PFSK-1 (cell line): ENCODE measurements at regions not wholly inside any gene's neighbourhood (a gene's known extent, or its start where the extent isn't known, plus 50 kb on each side); places are given as distances from the start of the nearest gene placed in this dataset.

Experiments used
- FOXP2 ChIP-seq: optimal IDR thresholded peaks from 2 replicates; pipeline ENCODE3; 2011; ENCODE audit warnings: borderline replicate concordance, control low read depth, inconsistent platforms; ENCODE audit not compliant: insufficient read depth; ENCODE audit errors: extremely low read length, extremely low read depth
- POLR2AphosphoS5 ChIP-seq: IDR thresholded peaks from 2 replicates; pipeline ENCODE4 v1.6.1; 2012; ENCODE audit warnings: low read depth, mild to moderate bottlenecking, control low read depth, low read length, moderate library complexity
- SIN3A ChIP-seq: IDR thresholded peaks from 2 replicates; pipeline ENCODE4 v1.6.1; 2012; ENCODE audit warnings: mild to moderate bottlenecking, low read length, moderate library complexity, borderline replicate concordance; ENCODE audit not compliant: insufficient read depth
- TAF1 ChIP-seq: IDR thresholded peaks from 2 replicates; pipeline ENCODE4 v1.6.1; 2012; ENCODE audit warnings: low read length, control low read depth, borderline replicate concordance; ENCODE audit not compliant: insufficient read depth
- TF ChIP-seq, protein P1 (sequence below), 2 experiments: IDR thresholded peaks; 2 replicates each; pipeline versions ENCODE4 v1.6.1 to v1.8.0; 2011 to 2012; ENCODE audit warnings: low read depth in 2 of 2, low read length in 2 of 2, control low read depth in 1 of 2, inconsistent platforms in 1 of 2, mild to moderate bottlenecking in 1 of 2, moderate library complexity in 1 of 2; ENCODE audit not compliant: insufficient read depth in 1 of 2

DNA sequence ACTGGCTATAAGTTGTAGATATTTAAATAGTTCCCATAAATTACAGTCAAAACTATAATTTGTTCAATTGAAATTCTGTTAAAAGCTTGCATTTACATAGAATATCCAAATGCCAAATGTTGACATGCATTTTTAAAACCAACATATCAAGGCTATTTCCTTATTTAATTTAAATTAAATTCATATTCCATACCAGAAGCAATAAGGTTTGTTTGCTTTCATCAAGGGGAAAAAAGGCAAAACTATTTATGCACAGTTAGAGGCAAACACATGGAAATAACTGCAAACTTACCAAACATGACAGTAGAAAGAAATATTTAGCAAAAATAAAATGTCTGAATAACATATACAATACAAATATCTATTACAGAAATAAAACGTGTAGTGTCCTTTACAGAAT is 1581.2 kb upstream of the TENM4 start:
- no peak for TF ChIP-seq TAF1
- TF ChIP-seq, protein P1, sequence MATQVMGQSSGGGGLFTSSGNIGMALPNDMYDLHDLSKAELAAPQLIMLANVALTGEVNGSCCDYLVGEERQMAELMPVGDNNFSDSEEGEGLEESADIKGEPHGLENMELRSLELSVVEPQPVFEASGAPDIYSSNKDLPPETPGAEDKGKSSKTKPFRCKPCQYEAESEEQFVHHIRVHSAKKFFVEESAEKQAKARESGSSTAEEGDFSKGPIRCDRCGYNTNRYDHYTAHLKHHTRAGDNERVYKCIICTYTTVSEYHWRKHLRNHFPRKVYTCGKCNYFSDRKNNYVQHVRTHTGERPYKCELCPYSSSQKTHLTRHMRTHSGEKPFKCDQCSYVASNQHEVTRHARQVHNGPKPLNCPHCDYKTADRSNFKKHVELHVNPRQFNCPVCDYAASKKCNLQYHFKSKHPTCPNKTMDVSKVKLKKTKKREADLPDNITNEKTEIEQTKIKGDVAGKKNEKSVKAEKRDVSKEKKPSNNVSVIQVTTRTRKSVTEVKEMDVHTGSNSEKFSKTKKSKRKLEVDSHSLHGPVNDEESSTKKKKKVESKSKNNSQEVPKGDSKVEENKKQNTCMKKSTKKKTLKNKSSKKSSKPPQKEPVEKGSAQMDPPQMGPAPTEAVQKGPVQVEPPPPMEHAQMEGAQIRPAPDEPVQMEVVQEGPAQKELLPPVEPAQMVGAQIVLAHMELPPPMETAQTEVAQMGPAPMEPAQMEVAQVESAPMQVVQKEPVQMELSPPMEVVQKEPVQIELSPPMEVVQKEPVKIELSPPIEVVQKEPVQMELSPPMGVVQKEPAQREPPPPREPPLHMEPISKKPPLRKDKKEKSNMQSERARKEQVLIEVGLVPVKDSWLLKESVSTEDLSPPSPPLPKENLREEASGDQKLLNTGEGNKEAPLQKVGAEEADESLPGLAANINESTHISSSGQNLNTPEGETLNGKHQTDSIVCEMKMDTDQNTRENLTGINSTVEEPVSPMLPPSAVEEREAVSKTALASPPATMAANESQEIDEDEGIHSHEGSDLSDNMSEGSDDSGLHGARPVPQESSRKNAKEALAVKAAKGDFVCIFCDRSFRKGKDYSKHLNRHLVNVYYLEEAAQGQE (IDR thresholded peaks at IDR 0.05; ENCODE audit: insufficient read depth in 1 of 2, low read depth in 2 of 2, low read length in 2 of 2): no peak
- TF ChIP-seq POLR2AphosphoS5: no peak

DNA sequence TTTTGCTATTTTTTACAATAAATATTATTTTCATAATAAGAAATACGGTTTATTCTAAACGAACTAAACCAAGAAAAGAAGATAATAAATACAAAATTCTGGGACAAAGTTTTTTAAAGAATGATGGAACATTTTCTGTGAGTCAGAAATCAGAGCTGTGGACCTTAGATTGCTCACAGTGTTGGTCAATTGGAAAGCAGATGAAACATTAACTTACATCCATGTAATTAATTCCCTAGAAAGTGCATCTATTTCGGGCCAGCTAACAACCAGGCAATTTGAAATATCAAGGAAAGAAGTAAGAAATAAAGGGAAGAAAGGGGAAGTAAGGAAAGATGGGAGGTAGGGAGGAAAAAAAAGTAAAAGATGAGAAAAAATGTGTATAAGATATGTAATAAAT is 1569.8 kb upstream of the TENM4 start:
- TF ChIP-seq TAF1 (no peak), POLR2AphosphoS5 (no peak), FOXP2 (no peak), SIN3A (no peak)
- TF ChIP-seq, protein P1 (IDR thresholded peaks at IDR 0.05; ENCODE audit: insufficient read depth in 1 of 2, low read depth in 2 of 2, low read length in 2 of 2): no peak

DNA sequence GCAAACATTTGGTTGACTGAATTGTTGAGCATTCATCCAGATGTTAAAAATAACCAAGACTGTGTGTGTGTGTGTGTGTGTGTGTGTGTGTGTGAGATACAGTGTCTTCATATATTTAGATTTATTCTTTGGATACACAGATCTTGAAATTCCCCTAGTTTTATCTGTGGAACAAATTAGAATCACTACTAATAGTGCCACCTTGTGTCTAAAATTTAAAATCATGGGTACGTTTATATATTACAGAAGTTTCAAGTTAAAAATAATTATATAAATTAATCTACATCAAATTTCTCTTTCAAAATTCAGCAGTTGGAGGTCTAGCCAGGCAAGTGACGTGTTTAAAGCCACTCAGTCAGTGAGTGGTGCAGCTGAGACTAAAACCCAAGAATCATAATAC is 1566.2 kb upstream of the TENM4 start:
- TF ChIP-seq SIN3A (no peak), TAF1 (no peak)

DNA sequence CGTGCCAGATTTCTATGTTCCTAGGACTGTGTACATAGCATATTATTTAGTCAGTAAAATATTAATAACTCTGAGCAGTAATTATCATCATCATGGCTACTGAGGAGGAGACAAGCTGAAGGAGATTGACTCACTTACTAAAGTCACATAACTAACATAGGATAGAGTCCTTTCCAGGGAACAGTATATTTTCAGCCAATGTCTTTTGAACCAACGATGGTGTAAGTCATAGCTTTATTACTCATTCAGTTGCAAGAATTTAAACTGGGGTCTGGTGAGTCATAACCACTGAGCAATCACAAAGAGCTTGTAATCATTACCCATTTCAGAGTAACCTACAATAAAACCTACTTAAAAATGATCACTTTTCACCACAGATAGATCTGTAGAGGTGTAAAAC is 1564.8 kb upstream of the TENM4 start:
- TF ChIP-seq POLR2AphosphoS5 (no peak), SIN3A (no peak)
- TF ChIP-seq, protein P1 (IDR thresholded peaks at IDR 0.05; ENCODE audit: insufficient read depth in 1 of 2, low read depth in 2 of 2, low read length in 2 of 2): no peak

DNA sequence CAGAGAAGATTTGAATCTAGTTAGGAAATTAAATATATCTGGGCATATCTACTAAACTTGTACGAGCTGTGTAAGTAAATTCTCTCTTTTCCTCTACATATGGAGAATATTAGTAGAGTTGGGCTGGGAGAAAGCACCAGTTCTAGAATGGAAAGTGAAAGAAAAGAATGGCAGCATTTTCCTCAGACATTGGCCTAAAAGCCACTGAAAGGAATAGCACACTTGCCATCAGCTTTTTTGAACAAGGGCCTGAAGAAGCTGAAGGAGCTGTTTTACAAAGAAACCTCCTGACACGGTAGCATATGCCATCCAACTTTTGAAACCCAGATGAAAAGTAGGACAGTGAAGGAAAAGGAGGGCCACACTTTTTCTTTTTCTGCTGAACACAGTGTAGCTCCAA is 1563.7 kb upstream of the TENM4 start:
- TF ChIP-seq TAF1 (no peak), SIN3A (no peak), FOXP2 (no peak), POLR2AphosphoS5 (no peak)
- TF ChIP-seq, protein P1 (IDR thresholded peaks at IDR 0.05; ENCODE audit: insufficient read depth in 1 of 2, low read depth in 2 of 2, low read length in 2 of 2): no peak
